ENCODE measurements at regions not wholly inside any gene's neighbourhood (a gene's known extent, or its start where the extent isn't known, plus 50 kb on each side); places are given as distances from the start of the nearest gene placed in this dataset.

GRCh38 chr6:149267513-149268043 lies 49.9 kb upstream of the TAB2 start:
- Histone ChIP-seq H3K27me3 (ENCODE audit: insufficient read depth, low read depth, severe bottlenecking) (no peaks in the 10 kb centered on the region), H3K27ac (no peak overlapping the region), H3K9me3 (ENCODE audit: severe bottlenecking) (no peaks in the 10 kb centered on the region), H3K4me3 (ENCODE audit: low read depth, low read length) (no peak overlapping the region), H3K36me3 (no peaks in the 10 kb centered on the region)
- TF ChIP-seq, protein P1, sequence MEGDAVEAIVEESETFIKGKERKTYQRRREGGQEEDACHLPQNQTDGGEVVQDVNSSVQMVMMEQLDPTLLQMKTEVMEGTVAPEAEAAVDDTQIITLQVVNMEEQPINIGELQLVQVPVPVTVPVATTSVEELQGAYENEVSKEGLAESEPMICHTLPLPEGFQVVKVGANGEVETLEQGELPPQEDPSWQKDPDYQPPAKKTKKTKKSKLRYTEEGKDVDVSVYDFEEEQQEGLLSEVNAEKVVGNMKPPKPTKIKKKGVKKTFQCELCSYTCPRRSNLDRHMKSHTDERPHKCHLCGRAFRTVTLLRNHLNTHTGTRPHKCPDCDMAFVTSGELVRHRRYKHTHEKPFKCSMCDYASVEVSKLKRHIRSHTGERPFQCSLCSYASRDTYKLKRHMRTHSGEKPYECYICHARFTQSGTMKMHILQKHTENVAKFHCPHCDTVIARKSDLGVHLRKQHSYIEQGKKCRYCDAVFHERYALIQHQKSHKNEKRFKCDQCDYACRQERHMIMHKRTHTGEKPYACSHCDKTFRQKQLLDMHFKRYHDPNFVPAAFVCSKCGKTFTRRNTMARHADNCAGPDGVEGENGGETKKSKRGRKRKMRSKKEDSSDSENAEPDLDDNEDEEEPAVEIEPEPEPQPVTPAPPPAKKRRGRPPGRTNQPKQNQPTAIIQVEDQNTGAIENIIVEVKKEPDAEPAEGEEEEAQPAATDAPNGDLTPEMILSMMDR (IDR thresholded peaks at IDR 0.05; ENCODE audit: low read depth, low read length) = no peak
- DNase-seq = no peak

Measured in WERI-Rb-1 (cell line).